ENCODE measurements at regions not wholly inside any gene's neighbourhood (a gene's known extent, or its start where the extent isn't known, plus 50 kb on each side); places are given as distances from the start of the nearest gene placed in this dataset.

DNA sequence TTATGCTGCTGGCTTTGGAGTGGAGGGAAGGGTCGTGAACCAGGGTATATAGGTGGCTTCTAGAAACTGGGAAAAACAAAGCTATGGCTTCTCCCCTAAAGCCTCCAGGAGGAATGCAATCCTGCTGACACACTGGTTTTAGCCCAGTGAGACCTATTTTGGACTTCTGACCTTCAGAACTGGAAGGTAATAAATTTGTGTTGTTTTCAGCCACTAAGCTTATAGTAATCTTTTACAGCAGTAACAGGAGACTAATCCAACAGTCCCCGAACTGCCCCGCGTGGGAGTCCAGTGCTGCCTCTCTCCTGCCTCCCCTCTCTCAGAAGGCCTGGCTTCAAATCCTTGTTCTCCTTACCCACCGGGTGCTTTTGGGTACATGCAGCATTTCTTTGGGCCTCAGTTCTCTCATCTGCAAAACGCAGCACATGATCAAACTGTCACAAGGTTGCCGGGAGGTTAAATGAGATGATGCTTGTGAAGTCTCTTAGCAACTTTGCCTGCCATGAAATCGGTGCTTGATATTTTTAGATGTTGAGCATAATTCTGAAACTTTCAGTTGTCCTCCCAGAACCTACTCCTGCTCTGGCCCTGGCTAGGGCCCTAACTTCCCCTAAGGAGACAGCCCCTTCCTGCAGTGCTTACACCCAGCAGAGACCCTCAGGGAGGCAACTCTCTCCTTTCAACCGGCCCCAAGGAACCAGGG is 127.3 kb upstream of the BOD1 start:
- DNase-seq = no peak
- Histone ChIP-seq H3K27me3 (peaks cover 0 to 3% of the 10 kb centered on the region in 2 donors), H3K4me3 (no peak overlapping the region), H3K27ac (no peak overlapping the region), H3K4me1 (no peaks in the 10 kb centered on the region), H3K36me3 (no peaks in the 10 kb centered on the region), H3K9me3 (no peaks in the 10 kb centered on the region)
- intact Hi-C loops (cut with DNase I; ENCODE audit: low total_unique reads) = no loop called here
- TF ChIP-seq, protein P1, sequence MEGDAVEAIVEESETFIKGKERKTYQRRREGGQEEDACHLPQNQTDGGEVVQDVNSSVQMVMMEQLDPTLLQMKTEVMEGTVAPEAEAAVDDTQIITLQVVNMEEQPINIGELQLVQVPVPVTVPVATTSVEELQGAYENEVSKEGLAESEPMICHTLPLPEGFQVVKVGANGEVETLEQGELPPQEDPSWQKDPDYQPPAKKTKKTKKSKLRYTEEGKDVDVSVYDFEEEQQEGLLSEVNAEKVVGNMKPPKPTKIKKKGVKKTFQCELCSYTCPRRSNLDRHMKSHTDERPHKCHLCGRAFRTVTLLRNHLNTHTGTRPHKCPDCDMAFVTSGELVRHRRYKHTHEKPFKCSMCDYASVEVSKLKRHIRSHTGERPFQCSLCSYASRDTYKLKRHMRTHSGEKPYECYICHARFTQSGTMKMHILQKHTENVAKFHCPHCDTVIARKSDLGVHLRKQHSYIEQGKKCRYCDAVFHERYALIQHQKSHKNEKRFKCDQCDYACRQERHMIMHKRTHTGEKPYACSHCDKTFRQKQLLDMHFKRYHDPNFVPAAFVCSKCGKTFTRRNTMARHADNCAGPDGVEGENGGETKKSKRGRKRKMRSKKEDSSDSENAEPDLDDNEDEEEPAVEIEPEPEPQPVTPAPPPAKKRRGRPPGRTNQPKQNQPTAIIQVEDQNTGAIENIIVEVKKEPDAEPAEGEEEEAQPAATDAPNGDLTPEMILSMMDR (IDR thresholded peaks at IDR 0.05) = no peak

DNA sequence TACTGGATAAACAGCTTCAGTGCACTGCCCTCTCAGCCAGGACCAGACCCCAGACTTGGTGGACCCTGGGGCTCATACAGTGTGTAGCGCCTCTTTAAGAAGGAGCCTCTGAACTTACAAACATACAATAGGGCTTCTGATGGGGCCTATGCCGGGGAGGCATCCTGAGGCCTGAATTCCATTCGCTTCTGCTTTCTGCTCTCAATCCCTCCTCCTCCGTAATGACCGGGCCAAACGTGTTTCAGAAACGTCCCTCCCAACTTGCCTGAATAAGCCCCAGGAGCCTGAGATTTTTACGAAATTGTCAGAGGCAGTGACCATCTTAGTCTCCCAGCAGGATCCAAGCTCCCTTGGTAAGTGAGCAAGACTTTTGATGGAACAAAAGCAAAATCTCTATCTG is 128.1 kb upstream of the BOD1 start:
- Histone ChIP-seq H3K36me3 (no peaks in the 10 kb centered on the region), H3K4me3 (no peak overlapping the region), H3K4me1 (no peaks in the 10 kb centered on the region), H3K27ac (no peak overlapping the region), H3K27me3 (no peaks in the 10 kb centered on the region), H3K9me3 (no peaks in the 10 kb centered on the region)
- no peak for DNase-seq
- intact Hi-C loops (cut with DNase I; ENCODE audit: low total_unique reads) = no loop called here
- TF ChIP-seq, protein P1 (IDR thresholded peaks at IDR 0.05) = no peak

DNA sequence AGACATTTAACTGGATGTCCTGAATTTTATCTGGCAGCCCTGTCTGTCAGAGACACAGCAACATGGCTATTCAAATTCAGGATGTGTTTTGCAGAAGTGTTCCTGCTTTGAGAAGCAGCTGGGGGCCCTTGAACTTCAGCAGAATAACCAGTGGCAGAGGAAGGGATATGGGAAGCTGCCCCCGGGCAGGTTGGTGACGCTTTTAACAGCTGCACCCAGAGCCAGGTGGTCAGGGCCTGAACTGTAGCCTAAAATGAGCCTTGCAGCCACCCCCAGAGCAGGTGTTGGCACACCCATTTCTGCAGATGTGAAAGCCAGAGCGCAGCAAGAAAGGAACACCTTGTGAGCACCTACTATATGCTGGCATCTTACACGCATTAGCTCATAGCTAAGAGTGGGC is 128.7 kb upstream of the BOD1 start:
- Histone ChIP-seq H3K9me3 (no peaks in the 10 kb centered on the region), H3K4me3 (no peak overlapping the region), H3K4me1 (no peaks in the 10 kb centered on the region), H3K27me3 (no peaks in the 10 kb centered on the region), H3K36me3 (no peaks in the 10 kb centered on the region), H3K27ac (no peak overlapping the region)
- no peak for DNase-seq
- TF ChIP-seq, protein P1 (IDR thresholded peaks at IDR 0.05) = no peak
- intact Hi-C loops (cut with DNase I; ENCODE audit: low total_unique reads) = no loop called here

DNA sequence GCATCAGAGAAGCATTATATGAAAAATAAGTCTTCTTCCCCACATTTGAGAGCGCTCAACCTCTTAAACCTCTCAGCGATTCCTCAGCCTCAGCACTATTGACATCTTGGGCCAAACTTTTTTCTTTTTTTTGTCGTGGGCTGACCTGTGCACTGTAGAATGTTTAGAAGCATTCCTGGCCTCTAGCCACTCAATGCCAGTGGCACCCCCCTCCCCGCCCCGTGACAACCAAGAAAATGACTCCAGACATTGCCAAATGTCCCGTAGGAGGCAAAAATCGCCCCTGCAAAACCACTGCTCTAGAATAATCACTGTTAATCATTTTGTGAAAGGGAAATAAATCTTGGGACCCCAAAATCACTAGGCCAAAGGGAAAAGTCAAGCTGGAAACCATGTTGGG is 129.1 kb upstream of the BOD1 start:
- H3K27me3 ChIP-seq = no peaks in the 10 kb centered on the region
- no peaks in the 10 kb centered on the region for H3K9me3 ChIP-seq
- H3K27ac ChIP-seq = no peak overlapping the region
- TF ChIP-seq, protein P1 (IDR thresholded peaks at IDR 0.05) = no peak
- no peaks in the 10 kb centered on the region for H3K36me3 ChIP-seq
- no peak overlapping the region for H3K4me3 ChIP-seq
- no peak for DNase-seq
- H3K4me1 ChIP-seq = no peaks in the 10 kb centered on the region
- intact Hi-C loops (cut with DNase I; ENCODE audit: low total_unique reads) = no loop called here

DNA sequence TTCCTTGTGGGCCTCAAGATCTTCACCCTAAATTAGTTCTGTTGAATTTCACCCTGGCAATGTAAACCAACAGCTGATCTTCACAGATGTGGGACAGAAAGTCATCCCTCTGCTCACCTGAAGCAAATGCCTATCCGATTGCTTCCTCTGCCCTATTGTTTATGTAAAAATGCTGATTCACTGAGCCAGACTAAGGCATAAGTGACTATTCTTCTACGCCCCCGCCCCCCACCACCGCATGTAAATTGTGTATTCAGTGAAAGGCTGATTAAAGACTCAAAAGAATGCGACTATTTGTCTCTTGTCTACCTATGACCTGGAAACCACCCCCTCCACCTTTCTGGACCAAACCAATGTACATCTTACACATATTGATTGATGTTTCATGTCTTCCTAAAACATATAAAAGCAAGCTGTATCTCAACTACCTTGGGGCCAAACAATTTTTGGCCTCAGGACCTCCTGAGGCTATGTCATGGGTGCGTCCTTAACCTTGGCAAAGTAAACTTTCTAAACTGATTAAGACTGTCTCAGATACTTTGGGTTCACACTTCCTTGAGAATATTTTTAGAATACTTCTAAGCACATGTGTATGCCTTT is 129.7 kb upstream of the BOD1 start:
- Histone ChIP-seq H3K4me1 (no peaks in the 10 kb centered on the region), H3K4me3 (no peak overlapping the region), H3K36me3 (no peaks in the 10 kb centered on the region), H3K9me3 (no peaks in the 10 kb centered on the region), H3K27ac (no peak overlapping the region), H3K27me3 (no peaks in the 10 kb centered on the region)
- TF ChIP-seq, protein P1 (IDR thresholded peaks at IDR 0.05) = no peak
- intact Hi-C loops (cut with DNase I; ENCODE audit: low total_unique reads) = no loop called here
- DNase-seq = no peak

Measured in tibial artery (tissue), 4 donors.